ENCODE measurements at regions not wholly inside any gene's neighbourhood (a gene's known extent, or its start where the extent isn't known, plus 50 kb on each side); places are given as distances from the start of the nearest gene placed in this dataset.

DNA sequence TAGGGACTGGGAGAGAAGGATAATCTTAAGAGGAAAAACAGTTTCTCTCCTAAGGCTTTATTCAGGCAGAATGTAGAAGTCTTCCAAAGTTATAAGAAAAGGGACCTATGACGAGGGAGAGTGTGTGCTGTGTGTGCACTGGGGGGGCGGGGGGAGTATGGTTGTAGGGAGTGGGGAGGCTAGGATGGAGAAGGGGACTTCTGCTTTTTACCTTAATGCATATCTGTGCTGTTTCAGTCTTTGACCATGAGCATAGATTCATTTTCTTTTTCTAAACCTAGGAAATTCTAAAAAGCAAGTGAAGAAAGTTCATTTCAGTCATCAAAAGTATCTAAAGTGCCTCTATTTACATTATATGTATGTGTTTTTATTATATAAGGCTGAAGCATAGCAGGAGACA lies 52.6 kb upstream of the RASA2 start:
- intact Hi-C loops (cut with micrococcal nuclease) = no loop called here
- Mint-ChIP-seq H3K4me3 (no peak overlapping the region), H3K9me3 (no peaks in the 10 kb centered on the region), H3K27ac (no peak overlapping the region), H3K36me3 (ENCODE audit: low read depth) (peaks cover 6% of the 10 kb centered on the region), H3K27me3 (no peaks in the 10 kb centered on the region), H3K4me1 (peaks cover 5% of the 10 kb centered on the region)
- no peak for DNase-seq

DNA sequence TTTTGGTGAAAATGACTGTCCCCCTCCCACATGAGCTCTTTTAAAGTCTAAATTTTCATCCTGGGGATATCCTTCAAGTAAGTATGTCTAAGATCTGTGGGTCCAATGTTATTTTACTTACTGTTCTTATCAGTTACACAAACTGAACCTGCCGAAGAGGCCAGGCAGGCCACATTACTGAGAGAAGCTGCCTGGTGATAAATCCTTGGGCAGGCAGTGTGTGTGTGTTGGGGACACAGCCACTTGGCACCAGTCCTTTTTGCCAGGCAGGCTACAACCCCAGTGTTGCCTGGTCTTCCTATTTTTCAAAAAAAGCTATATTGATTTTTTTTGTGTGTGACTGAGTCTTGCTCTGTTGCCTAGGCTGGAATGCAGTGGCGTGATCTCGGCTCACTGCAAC lies 50.6 kb upstream of the RASA2 start:
- H3K36me3 Mint-ChIP-seq (ENCODE audit: low read depth) = peaks cover 6% of the 10 kb centered on the region
- intact Hi-C loops (cut with micrococcal nuclease) = no loop called here
- no peaks in the 10 kb centered on the region for H3K9me3 Mint-ChIP-seq
- H3K4me3 Mint-ChIP-seq = no peak overlapping the region
- DNase-seq = no peak
- H3K4me1 Mint-ChIP-seq = peaks cover 8% of the 10 kb centered on the region
- no peaks in the 10 kb centered on the region for H3K27me3 Mint-ChIP-seq
- H3K27ac Mint-ChIP-seq = no peak overlapping the region

Measured in activated CD4-positive, alpha-beta T cell treated with anti-CD3 and anti-CD28 coated beads, Interleukin-2, amount 10 ng/mL, durations not matched to agents 24 days and 14 days (primary cell).